NCI-H1436 (cell line): ENCODE measurements at regions not wholly inside any gene's neighbourhood (a gene's known extent, or its start where the extent isn't known, plus 50 kb on each side); places are given as distances from the start of the nearest gene placed in this dataset.
A peak's percentile ranks its signal among the peaks of the same experiment; 100 is the strongest.
"Not testable (repeated sequence)": the region's sequence is repeated elsewhere in the genome, so short reads cannot be mapped to it uniquely, and the experiment has no call there.

Experiments
- DNase-seq: peaks from one replicate; lab custom pipeline; 2025; lab: John Stamatoyannopoulos, UW

DNA sequence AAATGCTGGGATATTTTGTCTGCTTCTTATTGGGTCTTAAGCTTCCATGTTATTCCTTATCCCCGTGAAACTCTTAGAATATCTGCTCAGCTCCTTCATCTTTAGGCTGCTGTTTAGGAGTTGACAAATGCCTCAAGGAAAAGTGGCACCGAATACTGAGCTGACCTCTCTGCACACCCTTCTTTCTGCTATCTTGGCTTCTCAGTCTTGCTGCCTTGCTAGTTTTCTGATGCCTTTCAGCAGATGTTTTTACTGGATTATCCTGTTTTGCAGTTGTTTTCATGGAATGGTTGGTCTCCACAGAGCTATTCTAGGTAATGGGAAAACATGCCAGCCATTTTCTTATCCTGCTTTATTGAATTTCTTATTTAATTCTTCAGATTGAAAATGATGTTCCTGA, 86.3 kb downstream of the GYPE start:
- no peak for DNase-seq

- not testable (repeated sequence) for DNase-seq
Observed at GRCh38 chr4:143817866-143818265, 87.5 kb downstream of the GYPE start.

- DNase-seq: not testable (repeated sequence)
Observed at GRCh38 chr4:143815375-143815774, 90.0 kb downstream of the GYPE start.

DNA sequence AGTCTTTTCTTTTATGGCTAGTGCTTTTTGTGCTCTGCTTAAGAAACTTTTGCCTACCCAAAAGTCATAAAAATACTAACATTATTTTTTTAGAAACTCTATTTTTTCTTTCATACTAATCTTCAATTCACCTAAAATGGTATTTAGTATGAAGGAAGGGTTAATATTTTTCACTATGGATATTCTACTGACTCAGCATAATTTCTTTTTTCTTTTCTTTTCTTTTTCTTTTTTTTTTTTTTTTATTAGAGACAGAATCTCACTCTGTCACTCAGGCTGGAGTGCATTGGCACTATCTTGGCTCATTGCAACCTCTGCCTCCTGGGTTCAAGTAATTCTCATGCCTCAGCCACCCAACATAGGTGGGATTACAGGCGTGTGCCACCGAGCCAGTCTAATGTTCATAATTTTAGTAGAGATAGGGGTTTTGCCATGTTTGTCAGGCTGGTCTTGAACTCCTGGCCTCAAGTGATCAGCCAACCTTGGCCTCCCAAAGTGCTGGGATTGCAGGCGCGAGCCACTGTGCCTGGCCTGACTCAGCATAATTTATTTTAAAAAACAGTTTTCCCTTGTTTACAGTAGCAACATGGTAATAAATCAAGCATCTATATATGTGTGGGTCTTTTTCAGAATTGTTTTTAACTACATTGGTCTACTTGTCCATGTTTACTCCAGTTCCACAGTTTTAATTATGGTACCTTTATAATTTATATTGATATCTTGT, 91.8 kb downstream of the GYPE start:
- not testable (repeated sequence) for DNase-seq

DNA sequence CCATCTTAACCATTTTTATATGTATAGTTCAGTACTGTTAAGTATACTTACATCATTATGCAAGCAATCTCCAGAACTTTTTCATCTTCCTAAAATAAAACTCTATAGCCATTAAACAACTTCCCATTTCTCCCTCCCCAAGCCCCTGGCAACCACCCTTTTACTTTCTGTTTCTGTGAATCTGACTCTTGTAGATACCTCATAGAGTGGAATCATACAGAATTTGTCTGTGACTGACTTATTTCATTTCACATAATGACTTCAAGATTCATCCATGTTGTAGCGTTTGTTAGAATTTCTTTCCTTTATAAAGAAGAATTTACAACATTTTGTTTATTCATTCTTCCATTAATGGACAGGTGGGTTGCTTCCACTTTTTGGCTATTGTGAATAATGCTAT, 91.2 kb upstream of the FREM3 start:
- DNase-seq: not testable (repeated sequence)

- not testable (repeated sequence) for DNase-seq
Observed at GRCh38 chr4:143790425-143790824, 90.0 kb upstream of the FREM3 start.

DNA sequence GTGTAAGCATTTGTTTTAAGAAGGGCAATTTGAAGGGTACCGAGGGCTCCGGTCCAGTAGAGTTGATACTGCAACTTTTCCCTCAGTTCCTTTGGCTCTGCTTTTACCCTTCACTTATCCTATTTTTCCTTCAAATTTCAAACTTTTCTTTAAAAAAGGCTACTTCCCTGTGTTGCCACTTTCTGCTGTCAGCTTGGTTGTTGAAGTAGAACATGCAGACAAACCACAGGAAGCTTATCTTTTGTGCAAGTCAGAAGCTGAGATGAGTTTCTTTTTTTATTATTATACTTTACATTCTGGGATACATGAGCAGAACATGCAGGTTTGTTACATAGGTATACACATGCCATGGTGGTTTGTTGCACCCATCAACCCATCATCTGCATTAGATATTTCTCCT, 89.1 kb upstream of the FREM3 start:
- DNase-seq: not testable (repeated sequence)

DNA sequence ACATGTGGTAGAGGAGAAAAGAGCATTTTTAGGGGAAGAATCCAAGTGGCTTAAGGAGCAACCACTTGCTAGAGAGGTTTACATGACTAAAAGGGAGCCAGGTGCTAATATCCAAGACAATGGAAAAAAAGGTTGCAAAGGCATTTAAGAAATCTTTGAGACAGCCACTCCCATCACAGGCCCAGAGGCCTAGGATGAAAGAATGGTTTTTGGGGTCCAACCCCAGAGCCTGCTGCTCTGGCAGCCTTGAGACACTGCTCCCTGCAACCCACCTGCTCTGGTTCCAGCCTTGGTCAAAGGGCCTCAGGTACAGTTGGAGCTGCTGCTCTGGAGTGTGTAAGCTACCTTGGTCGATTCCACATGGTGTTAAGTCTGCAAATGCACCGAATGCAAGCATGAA, 84.1 kb upstream of the FREM3 start:
- no peak for DNase-seq

GRCh38 chr4:143782521-143782920, 82.0 kb upstream of the FREM3 start:
- no peak for DNase-seq

DNA sequence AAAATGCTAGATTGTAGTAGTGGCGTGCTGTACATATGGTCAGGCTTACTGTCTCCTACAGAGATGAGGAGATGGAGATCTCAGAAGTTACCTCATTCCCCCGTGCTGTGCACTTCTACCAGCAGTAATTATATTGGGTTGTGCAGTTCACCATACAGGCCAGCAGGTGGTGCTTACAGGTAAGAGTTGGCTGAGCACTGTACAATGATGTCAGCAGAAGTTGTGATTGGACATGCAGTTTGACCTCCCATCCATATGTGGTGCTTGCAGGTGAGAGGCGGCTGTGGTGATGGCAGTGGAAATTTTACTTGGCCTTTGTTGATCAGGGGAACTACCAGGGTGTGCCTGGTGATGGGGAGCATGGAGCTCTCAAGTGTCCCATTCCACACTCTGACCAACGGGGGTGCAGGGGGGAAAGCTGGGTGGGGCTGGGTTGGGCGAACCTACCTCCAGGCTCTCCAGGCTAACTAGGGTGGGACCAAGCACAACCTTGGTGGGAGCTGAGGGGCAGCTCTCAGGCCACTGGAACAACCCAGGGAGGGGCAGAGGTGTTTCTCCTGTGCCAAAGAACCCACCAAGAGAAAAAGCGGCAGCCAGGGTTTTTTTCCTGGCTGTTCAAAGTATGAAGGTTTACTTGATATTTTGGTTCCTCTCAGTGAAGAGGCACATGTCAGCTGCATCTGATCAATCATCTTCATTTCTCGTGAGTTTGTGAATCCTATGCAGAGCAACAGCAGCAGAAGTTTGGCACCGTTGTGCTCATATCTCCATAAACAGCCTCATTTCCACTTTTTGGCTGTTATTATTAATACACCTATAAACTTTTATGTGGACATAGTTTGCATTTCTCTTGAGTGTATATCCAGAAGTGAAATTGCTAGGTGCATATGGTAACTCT, 73.8 kb upstream of the FREM3 start:
- peak; percentile 3 for DNase-seq

DNA sequence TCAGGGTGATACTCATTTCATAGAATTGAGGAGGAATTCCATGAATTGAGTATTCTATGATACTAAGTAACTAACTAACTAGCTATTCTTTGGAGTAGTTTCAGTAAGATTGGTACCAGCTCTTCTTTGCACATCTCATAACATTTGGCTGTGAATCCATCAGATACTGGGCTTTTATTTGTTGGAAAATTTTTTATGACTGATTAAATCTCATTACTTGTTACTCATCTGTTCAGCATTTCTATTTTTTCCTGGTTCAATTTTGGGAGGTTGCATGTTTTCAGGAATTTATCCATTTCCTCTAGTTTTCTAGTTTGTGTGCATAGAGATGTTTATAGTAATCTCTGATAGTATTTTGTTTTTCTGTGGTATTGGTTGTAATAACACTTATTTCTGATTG, 70.8 kb upstream of the FREM3 start:
- DNase-seq: no peak

GRCh38 chr4:143768007-143768591, 67.6 kb upstream of the FREM3 start:
- no peak for DNase-seq

DNA sequence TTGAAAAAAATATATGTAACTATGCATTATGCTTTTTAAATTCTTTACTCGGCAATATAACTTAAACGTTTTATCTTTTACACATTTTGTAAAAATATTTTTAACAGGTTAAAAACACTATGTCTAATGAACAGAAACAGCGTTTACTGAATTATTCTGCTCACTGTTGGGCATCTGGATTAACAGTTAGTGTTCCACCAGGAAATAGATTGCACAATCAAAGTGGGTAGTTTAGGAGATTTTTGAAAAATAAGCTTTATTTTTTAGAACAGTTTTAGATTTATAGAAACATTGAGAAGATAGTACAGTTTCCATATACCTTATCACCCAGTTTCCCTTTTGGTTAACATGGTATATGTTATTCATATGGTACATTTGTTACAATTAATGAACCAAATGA, 63.1 kb upstream of the FREM3 start:
- no peak for DNase-seq

- no peak for DNase-seq
Observed at GRCh38 chr4:143762511-143762910, 62.0 kb upstream of the FREM3 start.
